Stimulated activated CD8-positive, alpha-beta memory T cell treated with anti-CD3 and anti-CD28 coated beads, Interleukin-15, amount 100 ng/mL, for 1 hour (primary cell): ENCODE measurements at regions not wholly inside any gene's neighbourhood (a gene's known extent, or its start where the extent isn't known, plus 50 kb on each side); places are given as distances from the start of the nearest gene placed in this dataset.

Experiments used
- DNase-seq: peaks from one replicate; pipeline ENCODE4 v3.0.0-alpha.2; 2020; ENCODE audit warnings: low read depth

DNA sequence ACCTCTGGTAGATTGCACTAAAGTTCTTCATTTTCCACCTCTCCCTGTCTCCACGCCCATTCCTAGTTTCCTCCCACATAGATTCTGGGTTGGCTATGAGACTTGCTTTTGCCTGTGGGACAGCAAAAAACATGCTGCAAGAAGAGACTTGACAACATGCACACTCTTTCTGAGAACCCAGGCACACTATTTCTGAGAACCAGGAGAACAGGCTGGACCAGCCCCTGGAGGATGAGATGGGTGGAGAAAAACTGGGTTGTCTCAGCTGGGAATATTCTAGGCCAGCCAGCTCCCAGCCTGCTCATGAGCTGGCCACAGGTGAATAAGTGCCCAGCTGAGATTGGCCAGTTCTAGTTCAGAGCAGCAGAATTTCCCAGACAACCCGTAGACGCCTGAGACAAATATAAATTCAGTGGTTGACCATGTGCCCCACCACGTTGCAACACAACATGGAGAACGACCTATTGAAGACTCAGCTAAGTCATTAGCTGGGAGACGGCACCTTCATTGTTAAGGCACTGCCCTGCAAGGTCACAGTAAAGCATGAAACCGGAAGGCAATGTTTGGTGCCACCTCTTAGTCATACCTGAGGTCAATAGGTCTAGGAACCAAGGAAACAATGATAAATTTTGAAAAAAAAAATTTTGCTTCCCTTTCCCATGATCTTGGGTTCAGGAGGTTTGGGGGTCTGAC lies 92.7 kb upstream of the AKR1E2 start:
- no peak for DNase-seq

DNA sequence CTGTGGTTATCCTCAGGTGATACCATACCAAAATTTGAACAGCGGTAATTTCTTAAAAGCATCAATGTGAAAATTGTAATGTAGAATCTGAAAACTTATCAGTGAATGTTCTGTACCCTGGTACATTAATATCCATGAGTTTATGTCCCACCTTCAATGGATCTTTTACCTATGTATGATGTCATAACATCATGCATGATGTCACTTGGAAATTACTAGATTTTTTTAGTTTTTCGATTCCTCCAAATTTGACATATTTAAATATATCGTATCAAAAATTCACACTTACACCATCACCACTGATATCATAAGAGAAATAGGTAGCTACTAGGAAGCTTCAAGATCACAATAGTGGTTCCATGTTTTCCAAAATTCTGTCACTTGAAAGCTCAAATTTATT lies 95.0 kb upstream of the AKR1E2 start:
- no peak for DNase-seq

DNA sequence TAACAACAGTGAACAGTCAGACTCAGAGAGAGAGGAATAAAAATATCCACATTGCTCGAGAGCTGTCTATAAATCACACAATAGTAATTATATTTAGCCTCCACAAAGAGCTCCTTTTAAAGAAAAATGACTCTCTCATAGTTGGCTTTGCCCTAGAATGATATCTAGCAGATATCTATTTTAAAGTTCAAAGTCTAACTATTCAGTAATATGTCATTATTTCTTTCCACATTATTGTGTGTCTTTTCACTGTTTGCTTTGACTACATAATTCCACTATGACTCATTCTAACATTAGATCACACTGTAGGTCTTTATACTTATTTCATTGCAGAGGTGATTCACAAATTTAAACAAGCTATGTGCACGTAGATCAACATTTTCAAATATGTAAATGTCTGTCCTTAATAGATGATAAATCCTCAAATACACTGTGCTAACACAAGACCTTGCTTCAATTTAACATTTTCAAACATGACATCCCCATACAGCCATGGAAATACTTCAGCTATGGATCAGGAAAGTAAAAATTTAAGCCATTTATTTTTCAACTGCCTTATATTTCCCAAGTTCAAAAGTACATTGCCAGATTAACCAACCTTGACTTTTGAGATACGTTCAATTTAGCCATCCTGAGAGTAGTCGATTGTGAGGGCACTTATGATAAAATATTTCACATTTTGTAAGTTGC lies 99.9 kb upstream of the AKR1E2 start:
- no peak for DNase-seq

DNA sequence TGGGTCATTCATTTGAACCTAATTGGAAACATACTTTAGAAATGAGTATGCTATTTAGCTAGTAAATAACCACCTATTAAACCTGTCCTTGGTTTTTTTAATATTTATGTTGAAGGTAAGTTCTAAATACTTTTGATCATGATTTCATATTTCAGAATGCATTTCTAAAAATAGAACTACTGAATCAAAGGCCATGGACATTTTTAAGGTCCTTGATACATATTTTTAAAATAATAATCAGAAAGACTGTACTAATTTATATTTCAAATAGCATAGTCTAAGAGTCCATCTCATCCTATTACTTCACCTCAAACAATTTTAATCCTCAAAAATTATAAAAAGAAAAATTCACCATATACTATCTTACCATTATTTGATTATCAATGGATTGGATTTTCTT lies 102.1 kb upstream of the AKR1E2 start:
- DNase-seq, result no peak

DNA sequence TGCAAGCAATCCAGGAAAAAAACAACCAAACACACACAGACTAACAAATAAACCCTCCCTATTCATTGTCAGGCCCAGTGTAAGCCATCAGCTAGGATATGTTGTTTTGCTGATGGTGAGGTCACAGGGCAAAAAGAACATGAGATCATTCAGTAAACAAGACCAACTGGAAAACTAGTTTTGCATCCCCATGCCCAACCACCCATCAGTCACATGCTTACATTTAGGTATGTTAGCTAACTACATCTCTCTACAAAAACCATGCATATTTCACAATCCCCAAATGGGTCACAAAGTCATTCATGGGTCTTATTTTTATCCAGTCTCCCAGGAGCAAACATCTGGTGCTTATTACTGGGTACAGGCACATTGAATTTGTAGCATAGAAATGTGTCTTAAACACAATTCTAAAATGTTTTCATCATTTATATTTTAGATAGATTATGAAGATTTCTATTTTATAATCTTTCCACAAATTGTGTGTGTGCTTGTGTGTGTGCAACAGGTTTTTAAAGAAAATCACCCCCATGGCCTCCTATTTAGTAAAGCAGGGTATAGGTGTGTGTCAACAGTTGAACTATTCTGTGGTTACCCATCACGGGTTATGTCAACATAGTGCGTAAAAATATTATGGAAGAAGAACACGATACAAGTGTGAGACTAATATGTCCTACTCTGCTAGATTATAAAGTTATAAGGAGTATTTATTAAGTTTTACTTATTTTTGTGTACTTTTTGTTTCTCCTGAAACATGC lies 103.8 kb upstream of the AKR1E2 start:
- DNase-seq, result no peak

DNA sequence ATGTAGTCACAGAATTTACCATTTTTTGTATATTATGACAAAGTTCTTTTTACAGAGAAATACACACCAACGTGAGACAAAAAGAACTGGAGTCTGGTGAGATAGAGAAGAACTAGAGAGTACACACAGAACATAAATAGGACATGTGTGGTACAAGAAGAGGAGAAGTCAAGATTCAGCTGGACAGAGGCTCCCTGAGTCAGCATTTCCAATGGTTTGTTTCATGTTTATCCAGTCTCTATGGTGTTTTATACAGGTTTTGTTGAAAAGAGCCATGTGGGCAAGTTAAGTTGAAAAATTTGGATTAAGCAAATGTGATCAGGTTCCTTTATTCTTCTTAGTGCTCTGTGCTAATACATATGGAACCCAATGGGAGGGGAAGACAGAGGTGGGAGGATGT lies 105.5 kb upstream of the AKR1E2 start:
- DNase-seq, result no peak

DNA sequence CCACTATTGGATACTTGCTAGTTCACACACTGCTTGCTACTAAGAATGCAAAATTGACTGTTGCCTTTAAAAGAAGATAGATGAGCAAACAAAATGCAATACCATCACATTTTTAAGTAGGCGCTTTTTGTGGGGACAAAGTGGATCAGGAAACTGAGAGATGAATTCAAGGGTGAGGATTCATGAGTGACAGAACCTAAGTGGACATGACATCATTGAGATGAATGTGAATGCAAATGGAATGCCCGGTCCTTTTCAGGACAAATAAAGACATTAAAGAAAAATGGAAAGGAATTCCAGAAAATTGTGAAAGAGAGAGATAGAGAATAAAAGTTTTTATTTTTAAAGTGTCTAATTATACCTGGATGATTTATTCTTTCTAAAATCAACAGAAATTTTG lies 106.3 kb upstream of the AKR1E2 start:
- no peak for DNase-seq

DNA sequence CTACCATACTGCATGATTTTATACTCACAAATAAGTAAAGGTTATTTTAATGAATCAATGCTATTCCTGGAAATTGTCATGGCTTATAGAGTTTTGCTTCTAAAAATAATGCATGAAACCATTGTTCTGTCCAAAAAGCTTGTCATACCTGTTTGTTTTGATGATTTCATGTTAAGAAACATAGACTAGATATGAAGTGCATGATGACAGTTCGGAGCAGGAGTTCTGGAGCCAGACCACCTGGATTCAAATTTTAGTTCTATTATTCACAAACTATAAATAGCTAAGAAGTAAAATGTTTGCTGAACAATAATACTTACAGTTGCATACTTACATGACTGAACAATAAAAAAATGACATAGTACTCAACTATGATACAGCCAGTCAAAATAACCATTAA lies 107.0 kb upstream of the AKR1E2 start:
- no peak for DNase-seq

DNA sequence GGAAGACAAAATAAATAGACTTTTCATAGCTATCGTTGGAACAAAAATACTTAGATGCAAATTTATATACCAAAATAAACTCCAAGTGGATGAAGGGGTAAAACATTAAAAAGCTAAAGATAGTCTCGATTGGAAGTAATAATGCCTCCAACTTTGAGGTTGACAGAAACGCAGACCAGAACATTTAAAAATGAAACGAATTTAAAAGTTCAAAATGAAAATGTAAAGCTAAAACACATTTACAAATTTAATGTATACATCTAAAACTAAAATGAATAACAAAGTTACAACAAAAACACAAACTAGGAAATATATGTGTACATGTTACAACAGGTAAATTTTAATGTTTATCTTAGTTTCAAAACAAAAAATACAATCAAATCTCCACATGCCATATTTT lies 107.5 kb upstream of the AKR1E2 start:
- no peak for DNase-seq

DNA sequence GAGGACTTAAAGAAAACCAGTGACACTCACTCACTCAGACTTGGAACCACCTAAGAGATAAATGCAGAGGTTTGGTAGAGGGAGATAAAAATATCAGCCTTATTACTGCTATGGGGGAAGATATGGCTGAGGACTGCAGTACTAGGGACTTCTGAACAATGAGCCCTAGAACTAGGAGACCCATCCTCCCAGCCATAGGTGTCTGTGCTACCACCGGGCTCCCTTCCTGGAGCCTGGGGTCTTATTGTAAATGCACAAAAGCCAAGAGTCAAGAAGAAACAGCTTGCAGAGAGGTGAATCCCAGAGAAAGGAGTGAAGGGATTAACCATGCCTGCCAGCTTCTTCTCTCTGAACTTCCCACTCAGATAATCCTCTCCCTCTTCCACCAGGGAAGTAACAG lies 108.3 kb upstream of the AKR1E2 start:
- no peak for DNase-seq

DNA sequence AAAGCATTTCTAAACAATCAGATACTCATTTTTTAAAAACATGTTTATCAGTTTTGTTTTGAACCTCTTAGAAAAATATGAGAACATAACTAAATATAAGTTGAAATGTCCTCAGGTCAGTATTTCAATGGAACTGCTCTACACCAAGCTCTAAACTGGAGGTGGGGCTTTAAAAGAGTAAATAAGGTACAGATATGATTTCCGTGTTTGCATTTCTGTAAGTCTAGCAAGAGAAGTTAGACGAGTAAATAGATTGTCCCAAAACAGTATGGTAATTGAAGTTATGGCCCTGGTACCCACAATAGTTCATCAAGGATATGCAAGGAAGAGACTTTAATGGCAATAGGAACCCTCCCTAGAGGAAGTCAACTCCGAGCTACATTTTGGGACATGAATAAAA lies 115.1 kb upstream of the AKR1E2 start:
- DNase-seq, result no peak

DNA sequence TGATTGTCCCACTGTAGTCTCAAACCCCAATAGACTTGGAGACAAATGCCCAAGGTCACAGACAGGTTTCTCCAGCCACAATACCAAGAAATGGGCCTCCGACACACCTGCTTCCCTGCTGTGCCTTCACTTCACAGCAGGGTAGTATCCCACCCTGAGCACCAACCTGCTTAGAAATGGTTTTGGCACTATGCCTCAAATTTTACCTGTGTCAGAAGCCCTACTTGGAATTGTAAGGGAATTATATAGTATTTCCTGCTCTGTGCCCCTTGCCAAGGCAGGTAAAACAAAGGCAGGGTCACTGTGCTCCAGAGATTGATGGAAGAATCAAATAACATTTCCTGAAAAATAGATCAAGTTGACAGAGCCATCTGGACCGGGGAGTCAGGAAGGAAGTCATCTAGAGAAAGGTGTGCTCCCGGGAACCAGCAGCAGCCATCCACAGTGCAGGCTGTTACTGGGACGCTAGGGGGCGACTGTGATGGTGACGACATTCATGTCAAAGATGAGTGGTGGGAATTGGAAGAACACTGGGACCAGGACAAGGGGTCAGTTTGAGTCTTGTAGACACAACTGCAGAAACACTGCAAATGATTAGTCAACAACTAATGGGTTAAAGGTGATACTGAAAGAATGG lies 117.8 kb upstream of the AKR1E2 start:
- DNase-seq, result no peak

DNA sequence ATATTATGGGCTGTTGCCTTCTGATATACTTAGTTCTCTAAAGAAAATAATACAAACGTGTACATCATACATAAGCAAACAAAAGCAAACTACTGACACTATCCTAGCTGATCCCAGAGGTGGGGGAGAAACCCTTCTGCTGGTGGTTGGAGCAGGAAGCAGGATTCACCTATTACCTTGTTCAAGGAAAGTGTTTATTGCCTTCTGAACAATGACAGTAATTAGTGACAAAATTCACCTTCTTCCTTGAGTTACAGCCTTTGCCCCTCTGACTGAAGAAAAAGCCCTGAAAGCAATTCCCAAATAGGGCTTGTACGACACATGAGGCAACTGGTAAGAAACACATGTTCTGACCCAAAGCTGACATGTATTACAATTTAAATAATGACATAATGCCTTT lies 118.8 kb upstream of the AKR1E2 start:
- DNase-seq, result no peak

DNA sequence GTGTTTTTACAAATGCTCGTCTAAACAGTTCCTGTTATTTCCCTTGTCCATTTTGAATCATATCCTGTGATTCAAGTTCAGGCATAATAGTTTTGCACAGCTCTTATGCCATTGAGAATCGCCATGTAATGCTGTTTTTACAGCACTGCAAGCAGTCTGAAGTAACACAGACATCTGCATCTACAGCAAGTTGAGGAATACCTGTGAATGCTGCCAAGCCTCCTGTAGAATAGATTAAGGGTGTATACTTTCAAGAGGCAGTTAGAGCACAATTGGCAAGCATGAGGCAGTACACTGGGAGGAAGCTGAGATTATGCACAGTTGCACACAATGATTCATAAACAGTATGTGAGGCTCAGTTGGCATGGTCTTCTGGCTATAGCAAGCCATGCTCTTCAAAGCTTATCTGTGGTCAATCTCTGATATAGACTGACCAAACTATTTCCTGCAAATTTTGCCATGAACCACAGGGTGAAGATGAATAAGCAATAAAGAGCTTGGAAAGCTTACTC lies 121.9 kb upstream of the AKR1E2 start:
- no peak for DNase-seq

DNA sequence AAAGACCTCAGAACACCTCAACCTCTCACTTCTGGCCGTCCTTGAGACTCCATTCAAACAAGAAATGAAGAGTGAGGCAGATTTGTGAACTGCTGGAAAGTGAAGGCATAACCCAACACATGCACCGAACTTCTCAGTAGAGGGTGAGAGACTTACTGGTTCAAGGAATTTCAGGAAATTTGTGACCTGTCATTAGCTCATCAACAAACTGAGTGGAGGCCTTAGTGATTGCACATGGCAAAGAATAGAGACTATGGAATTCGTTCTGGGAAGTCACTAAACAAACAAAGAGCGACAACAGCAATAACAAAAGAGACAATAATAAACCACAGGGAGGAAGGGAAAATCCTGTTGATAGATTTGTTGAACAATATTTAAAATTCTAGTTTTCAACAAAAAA lies 125.0 kb upstream of the AKR1E2 start:
- no peak for DNase-seq

DNA sequence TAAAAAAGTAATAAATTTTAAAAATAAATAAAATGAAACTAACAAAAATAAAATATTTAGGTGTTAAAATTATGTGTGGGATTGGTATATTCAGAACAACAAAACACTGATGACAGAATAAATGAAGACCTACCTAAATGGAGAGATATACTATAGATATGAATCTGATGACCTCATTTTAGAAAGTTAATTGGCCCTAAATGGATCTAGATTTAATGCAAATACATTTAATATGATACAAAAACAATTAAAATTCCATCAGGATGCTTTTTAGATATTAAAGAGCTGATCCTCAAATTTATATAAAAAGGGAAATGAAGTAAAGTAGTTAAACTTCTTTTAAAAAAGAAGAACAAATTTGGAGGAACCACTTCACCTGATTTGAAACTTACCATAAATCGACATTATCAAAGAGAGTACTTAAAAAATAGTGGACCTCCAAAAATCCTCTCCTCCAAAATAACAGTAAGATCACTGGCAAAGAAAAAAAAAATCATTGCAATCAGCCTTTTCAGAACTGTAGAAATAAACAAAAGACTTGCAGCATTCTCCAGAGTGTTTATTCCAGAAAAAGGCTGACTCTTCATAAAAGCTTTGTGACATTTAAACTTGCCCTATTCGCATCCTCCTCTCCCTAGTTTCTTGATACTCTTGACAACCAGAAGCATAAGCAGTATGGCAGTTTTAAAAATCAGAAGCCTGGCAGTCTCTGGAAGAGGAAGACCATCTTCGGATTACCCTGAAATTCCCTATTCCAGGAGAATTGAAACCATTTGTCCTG lies 125.9 kb upstream of the AKR1E2 start:
- DNase-seq, result no peak

DNA sequence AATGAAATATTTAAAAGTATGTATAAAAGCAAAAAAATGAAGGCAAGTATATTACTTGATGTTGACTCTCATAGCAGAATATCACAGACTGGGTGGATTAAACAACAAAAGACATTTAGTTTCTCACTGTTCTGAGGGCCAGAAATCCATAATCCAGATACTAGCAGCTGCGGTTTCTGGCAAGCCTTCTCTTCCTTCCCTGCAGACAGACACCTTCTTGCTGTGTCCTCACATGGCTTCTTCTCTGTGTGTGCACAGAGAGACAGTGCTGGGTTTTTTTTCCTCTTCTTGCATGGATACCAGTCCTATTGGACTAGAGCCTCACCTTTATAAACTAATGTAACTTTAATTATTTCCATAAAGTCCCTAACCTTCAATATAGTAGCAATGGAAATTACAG lies 127.9 kb upstream of the AKR1E2 start:
- no peak for DNase-seq

DNA sequence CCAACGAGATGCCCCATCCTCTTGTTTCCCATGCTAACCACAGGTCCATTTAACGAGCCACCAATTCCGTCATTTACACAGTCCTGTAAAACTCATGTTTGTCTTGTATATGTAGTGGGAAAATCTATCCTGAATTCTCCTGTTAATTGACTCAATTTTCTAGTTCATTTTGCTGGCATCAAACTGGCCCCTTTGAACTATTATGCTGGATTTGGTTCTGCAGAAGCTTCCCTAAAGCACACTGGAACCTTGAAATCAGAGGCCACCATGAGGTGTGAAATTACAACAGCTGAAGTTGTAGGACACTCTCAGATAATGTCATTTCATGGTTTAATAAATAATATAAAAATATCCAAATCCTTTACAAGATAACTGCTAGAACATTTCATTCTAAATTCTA lies 129.8 kb upstream of the AKR1E2 start:
- no peak for DNase-seq

DNA sequence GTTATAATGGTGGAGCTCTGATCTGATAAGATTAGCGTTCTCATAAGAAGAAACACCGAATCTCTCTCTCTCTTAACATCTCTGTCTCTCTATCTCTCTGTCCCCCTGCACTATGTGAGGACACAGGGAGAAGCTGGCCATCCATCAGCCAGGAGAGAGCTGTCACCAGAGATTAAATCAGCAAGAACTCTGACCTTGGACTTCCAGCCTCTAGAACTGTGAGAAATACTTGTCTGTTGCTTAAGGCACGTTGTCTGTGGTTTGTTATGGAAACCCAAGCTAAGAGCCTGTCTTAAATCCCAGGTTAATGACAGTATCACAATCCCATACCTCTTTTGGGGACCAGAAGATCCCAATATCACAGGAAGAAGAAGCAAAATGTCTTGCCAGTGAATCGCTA lies 132.0 kb upstream of the AKR1E2 start:
- no peak for DNase-seq

DNA sequence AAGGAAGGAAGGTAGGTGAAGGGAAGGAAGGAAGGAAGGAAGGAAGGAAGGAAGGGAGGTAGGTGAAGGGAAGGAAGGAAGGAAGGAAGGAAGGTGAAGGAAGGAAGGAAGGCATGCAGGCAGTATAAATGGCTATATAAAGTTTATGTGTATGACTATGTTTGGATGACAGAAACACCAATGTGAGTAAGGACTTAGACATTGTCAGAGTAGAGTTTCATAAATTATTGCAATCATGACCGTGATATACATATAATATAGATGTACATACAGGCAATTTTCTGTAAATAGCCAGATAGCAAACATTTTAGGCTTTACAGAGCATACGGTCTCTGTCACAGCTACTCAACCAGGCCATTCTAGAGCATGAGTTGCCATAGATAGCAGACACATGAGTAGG lies 133.8 kb upstream of the AKR1E2 start:
- DNase-seq, result no peak

DNA sequence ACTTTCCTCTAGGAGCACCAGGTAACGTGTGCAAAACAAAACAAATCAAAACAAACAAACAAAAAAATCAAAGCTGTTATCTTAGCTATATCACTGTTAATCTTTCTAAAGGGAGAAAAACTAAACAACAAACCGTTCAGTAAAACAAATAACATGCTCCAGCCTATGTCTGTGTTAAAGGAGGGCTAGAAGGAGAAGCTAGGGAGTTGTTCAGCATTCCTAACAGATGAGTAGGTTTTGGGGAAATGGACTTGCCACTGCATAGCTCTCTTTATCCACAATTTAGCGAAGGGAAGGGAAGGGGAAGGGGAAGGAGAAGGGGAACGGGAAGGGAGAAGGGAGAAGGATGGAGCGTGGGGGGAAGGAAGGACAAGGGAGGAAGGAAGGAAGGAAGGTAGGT lies 134.2 kb upstream of the AKR1E2 start:
- DNase-seq, result no peak

DNA sequence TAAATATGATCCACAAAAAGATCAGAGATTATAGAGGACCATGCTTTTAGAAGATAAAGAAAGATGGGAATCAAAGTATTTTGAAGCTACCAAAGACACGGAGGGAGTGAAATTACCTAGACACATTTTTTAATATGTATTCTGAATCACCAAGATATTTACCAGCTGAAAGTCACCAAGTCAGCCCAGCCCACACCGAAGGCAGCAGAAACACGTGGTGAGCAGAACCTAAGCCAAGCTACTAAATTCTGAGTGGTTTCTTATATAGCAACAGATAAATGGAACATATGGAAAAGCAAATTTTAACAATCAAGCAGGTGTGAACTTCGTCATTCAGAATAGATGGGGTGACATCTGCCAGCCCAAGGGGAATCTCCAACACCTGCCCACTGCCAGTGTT lies 134.7 kb upstream of the AKR1E2 start:
- no peak for DNase-seq
